GM21723 (cell line): ENCODE measurements at regions not wholly inside any gene's neighbourhood (a gene's known extent, or its start where the extent isn't known, plus 50 kb on each side); places are given as distances from the start of the nearest gene placed in this dataset.
"Not testable (repeated sequence)": the region's sequence is repeated elsewhere in the genome, so short reads cannot be mapped to it uniquely, and the experiment has no call there.

ENCODE experiments used
- ATAC-seq: cut with Tn5 transposase; IDR thresholded peaks from one replicate; pipeline ENCODE4 v1.9.1; 2021; ENCODE audit warnings: mild to moderate bottlenecking, moderate library complexity; ENCODE audit not compliant: unreplicated experiment

GRCh38 chr15:47877836-47878235 is 160.5 kb downstream of the SEMA6D start:
- ATAC-seq = no peak

- ATAC-seq = no peak
These were observed 168.6 kb downstream of the SEMA6D start for GRCh38 chr15:47885920-47886319.

- no peak for ATAC-seq
These were observed 170.0 kb downstream of the SEMA6D start for GRCh38 chr15:47887241-47887800.

- no peak for ATAC-seq
These were observed 171.2 kb downstream of the SEMA6D start for GRCh38 chr15:47888385-47889100.

GRCh38 chr15:47890397-47891150 is 173.3 kb downstream of the SEMA6D start:
- no peak for ATAC-seq

GRCh38 chr15:47897525-47897924 is 180.2 kb downstream of the SEMA6D start:
- no peak for ATAC-seq

- ATAC-seq = no peak
These were observed 183.4 kb downstream of the SEMA6D start for GRCh38 chr15:47900751-47901150.

- ATAC-seq = no peak
These were observed 186.1 kb downstream of the SEMA6D start for GRCh38 chr15:47903368-47903767.

- ATAC-seq = no peak
These were observed 191.2 kb downstream of the SEMA6D start for GRCh38 chr15:47908486-47908885.

- no peak for ATAC-seq
These were observed 191.8 kb downstream of the SEMA6D start for GRCh38 chr15:47908950-47909670.

- not testable (repeated sequence) for ATAC-seq
These were observed 195.6 kb downstream of the SEMA6D start for GRCh38 chr15:47912910-47913309.

GRCh38 chr15:47917881-47918280 is 200.6 kb downstream of the SEMA6D start:
- no peak for ATAC-seq

- no peak for ATAC-seq
These were observed 201.6 kb downstream of the SEMA6D start for GRCh38 chr15:47918877-47919276.

- ATAC-seq = no peak
These were observed 196.4 kb upstream of the SLC24A5 start for GRCh38 chr15:47924381-47924780.

- no peak for ATAC-seq
These were observed 191.5 kb upstream of the SLC24A5 start for GRCh38 chr15:47929138-47929803.

GRCh38 chr15:47932261-47932660 is 188.5 kb upstream of the SLC24A5 start:
- ATAC-seq = no peak

GRCh38 chr15:47932951-47933641 is 187.7 kb upstream of the SLC24A5 start:
- no peak for ATAC-seq

- ATAC-seq = no peak
These were observed 186.9 kb upstream of the SLC24A5 start for GRCh38 chr15:47933865-47934264.

GRCh38 chr15:47934342-47934741 is 186.4 kb upstream of the SLC24A5 start:
- ATAC-seq = no peak

- no peak for ATAC-seq
These were observed 183.0 kb upstream of the SLC24A5 start for GRCh38 chr15:47937834-47938233.
